ENCODE measurements at regions not wholly inside any gene's neighbourhood (a gene's known extent, or its start where the extent isn't known, plus 50 kb on each side); places are given as distances from the start of the nearest gene placed in this dataset.

- Mint-ChIP-seq H3K36me3 (ENCODE audit: low read depth) (no peaks in the 10 kb centered on the region), H3K9me3 (peaks cover 7% of the 10 kb centered on the region), H3K27ac (no peak overlapping the region), H3K4me1 (no peaks in the 10 kb centered on the region), H3K27me3 (no peaks in the 10 kb centered on the region), H3K4me3 (no peak overlapping the region)
- ATAC-seq (replicated peaks), result no peak
Observed at GRCh38 chr10:128922619-128923196, 544.3 kb upstream of the MGMT start.

- H3K27ac Mint-ChIP-seq, result no peak overlapping the region
- peaks cover 10% of the 10 kb centered on the region for H3K9me3 Mint-ChIP-seq
- peaks cover 3% of the 10 kb centered on the region for H3K27me3 Mint-ChIP-seq
- no peak for ATAC-seq (replicated peaks)
- H3K36me3 Mint-ChIP-seq (ENCODE audit: low read depth), result no peaks in the 10 kb centered on the region
- no peaks in the 10 kb centered on the region for H3K4me1 Mint-ChIP-seq
- no peak overlapping the region for H3K4me3 Mint-ChIP-seq
Observed at GRCh38 chr10:128924918-128925317, 542.1 kb upstream of the MGMT start.

GRCh38 chr10:128926711-128927110 is 540.3 kb upstream of the MGMT start:
- Mint-ChIP-seq H3K4me3 (no peak overlapping the region), H3K36me3 (ENCODE audit: low read depth) (no peaks in the 10 kb centered on the region), H3K27ac (no peak overlapping the region), H3K9me3 (peaks cover 10% of the 10 kb centered on the region), H3K4me1 (no peaks in the 10 kb centered on the region), H3K27me3 (peaks cover 3% of the 10 kb centered on the region)
- ATAC-seq (replicated peaks), result no peak

GRCh38 chr10:128927497-128928161 is 539.4 kb upstream of the MGMT start:
- ATAC-seq (replicated peaks), result no peak
- H3K4me3 Mint-ChIP-seq, result no peak overlapping the region

GRCh38 chr10:128928231-128928836 is 538.7 kb upstream of the MGMT start:
- no peak for ATAC-seq (replicated peaks)
- Mint-ChIP-seq H3K27me3 (peaks cover 3% of the 10 kb centered on the region), H3K9me3 (peaks cover 10% of the 10 kb centered on the region), H3K36me3 (ENCODE audit: low read depth) (no peaks in the 10 kb centered on the region), H3K4me1 (no peaks in the 10 kb centered on the region), H3K4me3 (no peak overlapping the region), H3K27ac (no peak overlapping the region)

More at GRCh38 chr10:128927497-128928161, 539.4 kb upstream of the MGMT start:
- Mint-ChIP-seq H3K27ac (no peak overlapping the region), H3K4me1 (no peaks in the 10 kb centered on the region), H3K36me3 (ENCODE audit: low read depth) (no peaks in the 10 kb centered on the region), H3K9me3 (peaks cover 10% of the 10 kb centered on the region), H3K27me3 (peaks cover 3% of the 10 kb centered on the region)

- ATAC-seq (replicated peaks), result no peak
- Mint-ChIP-seq H3K4me1 (no peaks in the 10 kb centered on the region), H3K36me3 (ENCODE audit: low read depth) (no peaks in the 10 kb centered on the region), H3K27ac (no peak overlapping the region), H3K9me3 (peaks cover 10% of the 10 kb centered on the region), H3K4me3 (no peak overlapping the region), H3K27me3 (peaks cover 3% of the 10 kb centered on the region)
Observed at GRCh38 chr10:128929131-128929530, 537.9 kb upstream of the MGMT start.

- H3K27me3 Mint-ChIP-seq, result peaks cover 3% of the 10 kb centered on the region
- no peak overlapping the region for H3K27ac Mint-ChIP-seq
- ATAC-seq (replicated peaks), result no peak
- H3K4me3 Mint-ChIP-seq, result no peak overlapping the region
- H3K9me3 Mint-ChIP-seq, result peaks cover 7% of the 10 kb centered on the region
- H3K4me1 Mint-ChIP-seq, result no peaks in the 10 kb centered on the region
- H3K36me3 Mint-ChIP-seq (ENCODE audit: low read depth), result no peaks in the 10 kb centered on the region
Observed at GRCh38 chr10:128929767-128930166, 537.3 kb upstream of the MGMT start.

- Mint-ChIP-seq H3K27ac (no peak overlapping the region), H3K36me3 (ENCODE audit: low read depth) (no peaks in the 10 kb centered on the region), H3K4me1 (no peaks in the 10 kb centered on the region), H3K9me3 (peaks cover 7% of the 10 kb centered on the region), H3K4me3 (no peak overlapping the region), H3K27me3 (peaks cover 3% of the 10 kb centered on the region)
- no peak for ATAC-seq (replicated peaks)
Observed at GRCh38 chr10:128930515-128930914, 536.5 kb upstream of the MGMT start.

GRCh38 chr10:128932071-128932820 is 534.8 kb upstream of the MGMT start:
- Mint-ChIP-seq H3K4me3 (no peak overlapping the region), H3K27me3 (peaks cover 8% of the 10 kb centered on the region), H3K36me3 (ENCODE audit: low read depth) (no peaks in the 10 kb centered on the region), H3K4me1 (no peaks in the 10 kb centered on the region), H3K9me3 (peaks cover 3% of the 10 kb centered on the region), H3K27ac (no peak overlapping the region)
- ATAC-seq (replicated peaks), result no peak

- no peaks in the 10 kb centered on the region for H3K9me3 Mint-ChIP-seq
- peaks cover 13% of the 10 kb centered on the region for H3K27me3 Mint-ChIP-seq
- no peak for ATAC-seq (replicated peaks)
- no peak overlapping the region for H3K4me3 Mint-ChIP-seq
- no peaks in the 10 kb centered on the region for H3K36me3 Mint-ChIP-seq (ENCODE audit: low read depth)
- H3K27ac Mint-ChIP-seq, result no peak overlapping the region
- H3K4me1 Mint-ChIP-seq, result no peaks in the 10 kb centered on the region
Observed at GRCh38 chr10:128934492-128934891, 532.5 kb upstream of the MGMT start.

- Mint-ChIP-seq H3K9me3 (no peaks in the 10 kb centered on the region), H3K27ac (no peak overlapping the region), H3K27me3 (peaks cover 14% of the 10 kb centered on the region), H3K4me1 (no peaks in the 10 kb centered on the region), H3K4me3 (no peak overlapping the region), H3K36me3 (ENCODE audit: low read depth) (no peaks in the 10 kb centered on the region)
- no peak for ATAC-seq (replicated peaks)
Observed at GRCh38 chr10:128936392-128936791, 530.6 kb upstream of the MGMT start.

GRCh38 chr10:128938558-128938957 is 528.5 kb upstream of the MGMT start:
- H3K9me3 Mint-ChIP-seq, result no peaks in the 10 kb centered on the region
- no peak overlapping the region for H3K4me3 Mint-ChIP-seq
- no peak overlapping the region for H3K27ac Mint-ChIP-seq
- H3K27me3 Mint-ChIP-seq, result peaks cover 14% of the 10 kb centered on the region
- H3K36me3 Mint-ChIP-seq (ENCODE audit: low read depth), result no peaks in the 10 kb centered on the region
- H3K4me1 Mint-ChIP-seq, result no peaks in the 10 kb centered on the region
- no peak for ATAC-seq (replicated peaks)

GRCh38 chr10:128940081-128940480 is 527.0 kb upstream of the MGMT start:
- no peak overlapping the region for H3K4me3 Mint-ChIP-seq
- H3K9me3 Mint-ChIP-seq, result peaks cover 5% of the 10 kb centered on the region
- H3K27me3 Mint-ChIP-seq, result peaks cover 14% of the 10 kb centered on the region
- H3K36me3 Mint-ChIP-seq (ENCODE audit: low read depth), result no peaks in the 10 kb centered on the region
- H3K4me1 Mint-ChIP-seq, result no peaks in the 10 kb centered on the region
- no peak overlapping the region for H3K27ac Mint-ChIP-seq
- ATAC-seq (replicated peaks), result no peak

GRCh38 chr10:128943111-128943510 is 523.9 kb upstream of the MGMT start:
- Mint-ChIP-seq H3K36me3 (ENCODE audit: low read depth) (no peaks in the 10 kb centered on the region), H3K27ac (no peak overlapping the region), H3K4me3 (no peak overlapping the region), H3K4me1 (no peaks in the 10 kb centered on the region), H3K9me3 (peaks cover 9% of the 10 kb centered on the region), H3K27me3 (peaks cover 8% of the 10 kb centered on the region)
- ATAC-seq (replicated peaks), result no peak

- ATAC-seq (replicated peaks), result no peak
- no peaks in the 10 kb centered on the region for H3K27me3 Mint-ChIP-seq
- no peaks in the 10 kb centered on the region for H3K4me1 Mint-ChIP-seq
- peaks cover 9% of the 10 kb centered on the region for H3K9me3 Mint-ChIP-seq
- no peaks in the 10 kb centered on the region for H3K36me3 Mint-ChIP-seq (ENCODE audit: low read depth)
- no peak overlapping the region for H3K4me3 Mint-ChIP-seq
- H3K27ac Mint-ChIP-seq, result no peak overlapping the region
Observed at GRCh38 chr10:128945398-128945797, 521.6 kb upstream of the MGMT start.
